GM18861 (cell line): ENCODE measurements at regions not wholly inside any gene's neighbourhood (a gene's known extent, or its start where the extent isn't known, plus 50 kb on each side); places are given as distances from the start of the nearest gene placed in this dataset.

Source experiments
- ATAC-seq: cut with Tn5 transposase; IDR thresholded peaks from one replicate; pipeline ENCODE4 v1.9.1; 2021; ENCODE audit not compliant: unreplicated experiment

GRCh38 chr13:105135852-105136615, 1399.4 kb downstream of the EFNB2 start:
- ATAC-seq, result no peak

DNA sequence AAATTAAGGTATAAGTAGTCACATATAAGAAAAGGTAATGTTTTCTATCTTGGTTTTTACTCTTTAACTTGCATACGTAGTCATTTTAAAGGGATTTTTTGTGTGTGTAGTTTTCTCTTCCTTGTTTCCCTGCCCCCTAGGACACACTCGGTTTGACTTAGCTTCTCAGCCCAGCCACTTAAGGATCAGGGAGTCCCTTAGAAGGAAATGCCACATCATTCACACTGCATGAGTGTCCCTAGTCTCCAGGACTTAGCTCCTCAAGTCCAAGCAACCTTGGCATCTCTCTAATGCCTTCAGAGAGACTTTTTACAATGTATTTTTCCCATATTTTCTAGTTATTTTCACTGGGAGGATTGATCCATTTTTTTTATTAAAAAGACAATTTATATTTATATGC, 1407.7 kb downstream of the EFNB2 start:
- no peak for ATAC-seq

DNA sequence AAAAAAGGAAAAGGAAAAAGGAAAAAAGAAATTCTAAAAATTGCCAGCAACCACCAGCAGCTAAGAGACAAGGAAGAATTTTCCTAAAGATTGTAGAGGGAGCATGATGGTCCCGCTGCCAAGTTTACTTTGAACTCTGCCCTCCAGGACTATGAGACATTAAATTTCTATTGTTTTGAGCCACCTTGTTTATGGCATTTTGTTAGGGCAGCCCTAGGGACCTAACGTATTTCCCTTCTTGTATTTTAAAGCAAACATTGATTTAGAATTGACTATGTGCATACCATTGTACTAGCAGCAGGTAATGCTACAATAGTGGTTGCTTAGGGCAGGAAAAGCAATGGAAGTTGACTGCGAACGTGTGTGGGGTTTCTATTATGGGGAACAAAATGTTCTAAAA, 1414.2 kb downstream of the EFNB2 start:
- no peak for ATAC-seq

- ATAC-seq, result no peak
Observed at GRCh38 chr13:105118426-105118985, 1417.0 kb downstream of the EFNB2 start.

- no peak for ATAC-seq
Observed at GRCh38 chr13:105116966-105117365, 1418.5 kb downstream of the EFNB2 start.

DNA sequence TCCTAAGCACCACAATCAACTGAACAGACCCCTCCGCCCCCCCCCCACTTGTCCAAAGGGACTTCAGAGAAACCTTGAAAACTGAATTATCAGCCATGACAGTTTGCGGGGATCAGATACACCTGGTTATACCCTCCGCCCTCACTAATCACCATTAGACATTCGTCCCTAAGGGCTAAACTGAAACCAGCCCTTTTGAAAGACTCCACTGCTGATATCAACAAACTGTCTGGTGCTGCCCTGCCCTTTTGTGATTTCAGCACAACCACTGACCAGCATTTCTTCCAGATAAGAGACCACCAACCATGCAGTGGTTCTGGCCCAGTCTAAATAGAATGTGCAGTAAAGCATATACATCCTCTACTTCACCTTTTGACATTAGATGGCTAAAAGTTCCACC, 1422.9 kb downstream of the EFNB2 start:
- no peak for ATAC-seq

DNA sequence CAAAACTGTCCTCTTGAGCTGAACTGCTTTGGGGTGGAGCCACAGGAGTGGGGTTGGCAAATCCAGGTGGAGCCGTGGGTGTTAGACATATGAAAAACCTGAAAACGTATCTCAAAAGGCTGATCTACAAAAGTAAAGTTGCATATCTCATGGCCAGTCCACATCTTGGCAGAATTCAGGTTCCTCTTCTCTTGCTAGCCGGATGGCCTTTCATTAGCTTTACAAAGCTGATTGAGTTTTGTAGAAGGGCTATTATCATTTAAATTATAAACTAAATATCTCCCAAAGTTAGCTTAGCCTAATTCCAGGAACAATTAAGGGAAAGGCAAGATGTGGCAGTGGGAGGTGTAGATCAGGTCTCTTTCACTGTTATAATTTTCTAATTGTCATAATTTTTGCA, 1427.7 kb downstream of the EFNB2 start:
- no peak for ATAC-seq

DNA sequence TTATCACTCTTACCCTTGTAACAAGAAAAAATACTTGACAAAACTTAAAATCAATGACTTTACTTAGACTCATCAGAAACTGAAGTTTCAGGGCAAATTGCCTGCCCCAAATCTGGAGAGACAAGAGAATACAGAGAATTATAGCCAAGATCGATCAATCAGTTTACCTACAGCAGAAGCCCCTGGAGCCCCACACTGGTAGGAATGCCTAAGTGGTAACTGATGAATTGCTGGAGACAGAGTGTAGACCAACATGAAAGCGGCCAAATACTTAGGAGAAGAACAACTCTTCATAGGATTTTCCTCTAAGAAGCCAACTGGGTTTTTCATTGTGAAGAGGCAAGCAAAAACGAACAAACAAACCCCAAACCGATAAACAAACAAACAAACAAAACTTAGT, 1430.0 kb downstream of the EFNB2 start:
- no peak for ATAC-seq

- ATAC-seq, result no peak
Observed at GRCh38 chr13:105097521-105097920, 1437.9 kb downstream of the EFNB2 start.

- no peak for ATAC-seq
Observed at GRCh38 chr13:105089858-105090643, 1445.4 kb downstream of the EFNB2 start.

- ATAC-seq, result no peak
Observed at GRCh38 chr13:105087945-105088344, 1447.5 kb downstream of the EFNB2 start.

DNA sequence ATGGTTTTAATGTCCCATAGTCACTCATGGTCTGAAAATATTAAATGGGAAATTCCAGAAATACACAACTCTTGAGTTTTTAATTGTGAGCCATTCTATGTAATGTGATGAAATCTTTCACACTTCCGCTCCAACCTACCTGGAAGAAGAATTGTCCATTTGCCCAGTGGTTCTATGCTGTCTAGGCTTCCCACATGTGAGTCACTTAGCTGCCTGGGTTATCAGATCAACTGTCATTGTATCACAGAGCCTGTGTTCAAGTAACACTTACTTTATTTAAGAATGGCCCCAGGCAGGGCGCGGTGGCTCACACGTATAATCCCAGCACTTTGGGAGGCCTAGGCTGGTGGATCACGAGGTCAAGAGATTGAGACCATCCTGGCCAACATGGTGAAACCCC, 1450.5 kb downstream of the EFNB2 start:
- ATAC-seq, result no peak

GRCh38 chr13:105083992-105084391, 1451.5 kb downstream of the EFNB2 start:
- ATAC-seq, result no peak

DNA sequence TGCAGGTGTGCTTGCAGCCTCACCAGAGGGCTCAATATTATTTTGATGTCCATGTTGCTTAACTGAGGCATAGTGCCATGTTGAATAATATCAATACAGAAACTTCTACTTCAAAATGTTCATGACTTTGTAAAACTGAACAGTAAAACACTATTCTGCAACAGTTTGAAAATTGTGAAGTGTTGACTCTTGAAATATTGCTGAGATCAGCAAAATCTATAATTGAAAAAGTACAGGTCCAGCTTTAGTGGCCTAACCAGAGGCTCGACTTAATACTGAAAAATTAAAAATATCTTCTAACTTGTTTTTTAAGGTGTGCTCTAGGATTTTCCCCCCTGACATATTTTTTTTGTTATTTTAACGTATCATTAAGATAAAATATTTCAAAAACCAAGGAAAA, 1460.7 kb downstream of the EFNB2 start:
- no peak for ATAC-seq

DNA sequence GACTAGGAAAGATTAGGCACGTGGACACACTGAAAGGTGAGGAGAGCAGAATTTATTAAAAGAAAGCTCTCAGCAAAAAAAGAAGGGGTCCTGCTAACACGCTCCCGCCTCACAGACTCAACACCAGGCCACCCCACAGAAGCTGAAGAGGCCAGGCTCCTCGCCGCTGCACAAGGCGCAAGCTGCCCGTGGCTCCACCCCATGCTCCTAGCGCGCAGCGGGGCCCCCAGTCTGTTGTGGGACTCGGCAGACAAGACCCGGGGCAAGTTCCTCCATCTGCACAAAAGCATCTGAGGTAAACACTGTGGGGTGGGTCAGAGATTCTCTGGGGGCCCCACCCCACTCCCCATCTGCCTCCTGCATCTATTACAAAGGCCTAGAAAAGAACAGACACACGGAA, 1462.4 kb downstream of the EFNB2 start:
- ATAC-seq, result no peak

- no peak for ATAC-seq
Observed at GRCh38 chr13:105070452-105070851, 1465.0 kb downstream of the EFNB2 start.

DNA sequence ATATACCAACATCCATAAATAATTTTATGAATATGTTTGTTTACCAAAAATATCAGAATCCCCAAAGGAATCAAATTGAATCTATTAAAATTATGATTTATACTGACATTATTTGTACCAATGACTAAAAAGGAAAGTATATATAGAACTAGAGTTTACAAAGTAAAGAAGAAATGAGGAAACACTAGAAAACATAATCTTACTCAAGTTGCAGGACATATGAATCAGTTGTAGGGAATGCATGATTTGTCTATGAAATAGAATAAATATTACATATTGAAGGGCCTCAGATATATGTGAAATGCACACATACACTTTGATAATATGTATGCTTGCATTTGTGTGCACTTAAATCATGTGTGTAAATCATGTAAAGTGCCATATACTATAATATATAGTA, 1466.4 kb downstream of the EFNB2 start:
- no peak for ATAC-seq

- ATAC-seq, result no peak
Observed at GRCh38 chr13:105063676-105064075, 1471.8 kb downstream of the EFNB2 start.

DNA sequence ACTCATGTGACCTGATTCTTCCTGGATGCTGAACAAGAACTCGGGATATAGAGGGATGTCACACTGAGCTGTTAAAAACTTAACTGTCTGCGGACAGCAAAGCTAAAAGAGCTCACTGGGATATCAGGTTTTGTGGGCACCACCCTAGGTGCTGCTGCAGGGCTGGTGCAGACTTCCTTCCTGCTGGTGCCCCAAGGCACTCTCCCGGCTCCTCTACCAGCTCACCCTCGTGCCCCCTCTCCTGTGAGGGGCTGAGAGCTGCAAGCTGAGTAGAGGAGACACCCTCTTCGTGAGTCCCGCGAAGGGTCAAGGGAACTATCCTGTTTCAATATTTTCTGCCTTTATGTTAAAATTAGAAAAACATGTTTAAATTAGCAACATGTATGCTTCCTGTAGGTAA, 1475.7 kb downstream of the EFNB2 start:
- no peak for ATAC-seq

GRCh38 chr13:105058517-105058916, 1476.9 kb downstream of the EFNB2 start:
- ATAC-seq, result no peak

DNA sequence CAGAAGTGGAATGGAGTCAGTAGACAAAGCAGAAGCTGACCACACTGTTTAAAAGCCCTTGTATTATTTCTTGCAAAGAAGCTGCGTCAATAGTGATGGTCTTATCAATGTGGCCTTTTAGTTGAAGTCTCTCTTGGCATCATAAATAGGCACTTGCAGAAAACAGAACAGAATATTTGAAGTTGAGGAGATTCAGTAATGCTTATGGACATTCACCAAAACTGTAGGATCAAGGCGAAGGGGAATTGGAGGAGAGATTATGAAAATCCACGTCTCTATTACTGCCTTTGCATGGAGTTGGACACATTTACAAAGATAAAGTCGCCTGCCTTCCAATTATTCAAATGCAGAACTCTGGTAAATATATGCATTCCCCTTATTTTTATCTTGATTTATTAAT, 1482.8 kb downstream of the EFNB2 start:
- ATAC-seq, result no peak

DNA sequence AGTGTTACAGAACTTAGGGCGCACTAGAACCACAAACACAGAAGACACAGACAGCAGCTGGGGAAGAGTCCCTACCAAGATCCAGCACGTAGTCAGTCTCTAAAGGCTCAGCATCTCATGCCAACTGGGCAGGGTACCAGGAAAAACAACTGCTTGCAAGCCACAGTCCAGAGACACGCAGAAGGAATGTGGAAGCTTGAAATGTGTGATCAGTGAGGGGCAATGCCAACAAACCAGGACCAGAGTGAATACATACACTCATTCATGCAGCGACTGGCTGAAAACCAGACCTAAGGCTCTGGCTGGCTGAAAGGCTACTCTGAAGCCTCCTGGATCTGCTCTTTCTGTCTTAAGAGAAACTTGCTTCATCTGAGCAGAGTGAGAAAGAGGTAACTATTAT, 1484.8 kb downstream of the EFNB2 start:
- ATAC-seq, result no peak
